Stimulated activated CD8-positive, alpha-beta memory T cell treated with anti-CD3 and anti-CD28 coated beads, Interleukin-12 subunit alpha, Interleukin-12 subunit beta, amount 100 ng/mL, for 24 hours (primary cell): ENCODE measurements at regions not wholly inside any gene's neighbourhood (a gene's known extent, or its start where the extent isn't known, plus 50 kb on each side); places are given as distances from the start of the nearest gene placed in this dataset.

Experiments used
- DNase-seq: peaks from one replicate; pipeline ENCODE4 v3.0.0-alpha.2; 2020; ENCODE audit errors: extremely low read depth

DNA sequence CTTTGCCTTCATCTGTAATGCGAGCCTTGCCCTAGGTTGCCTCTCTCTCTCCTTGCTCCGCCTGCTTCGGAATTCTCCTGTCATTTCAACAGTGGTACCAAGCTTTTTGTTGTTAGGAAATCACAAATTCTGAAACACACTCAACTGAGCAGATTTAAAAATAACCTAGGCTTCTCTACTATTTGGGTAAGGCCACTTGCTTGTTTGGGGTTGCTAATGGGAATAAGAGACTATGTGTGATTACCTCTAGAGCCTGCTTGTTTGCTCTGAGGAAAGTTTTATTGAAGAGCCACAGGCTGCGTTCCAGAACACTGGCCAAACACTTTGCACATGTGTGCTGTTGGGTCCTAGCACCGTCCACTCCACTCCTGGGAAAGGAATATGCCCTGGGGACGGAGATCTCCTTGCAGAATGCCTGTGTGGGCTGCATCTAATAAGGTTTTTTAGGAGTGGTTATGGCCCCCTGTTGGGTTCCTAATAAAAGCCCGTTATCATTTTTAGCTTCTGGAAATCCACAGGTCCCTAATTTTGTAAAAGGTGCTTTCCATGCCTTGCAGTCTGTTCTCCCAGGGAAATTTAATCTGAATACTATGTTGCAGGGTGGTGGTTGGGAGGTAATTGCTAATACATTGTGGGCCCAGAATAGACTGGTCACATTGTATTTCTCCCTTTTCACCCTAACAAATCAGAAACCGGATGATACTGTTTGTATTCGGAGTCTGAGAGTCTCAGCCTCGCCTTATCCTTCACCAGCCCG lies 68.7 kb upstream of the KLF6 start:
- no peak for DNase-seq

DNA sequence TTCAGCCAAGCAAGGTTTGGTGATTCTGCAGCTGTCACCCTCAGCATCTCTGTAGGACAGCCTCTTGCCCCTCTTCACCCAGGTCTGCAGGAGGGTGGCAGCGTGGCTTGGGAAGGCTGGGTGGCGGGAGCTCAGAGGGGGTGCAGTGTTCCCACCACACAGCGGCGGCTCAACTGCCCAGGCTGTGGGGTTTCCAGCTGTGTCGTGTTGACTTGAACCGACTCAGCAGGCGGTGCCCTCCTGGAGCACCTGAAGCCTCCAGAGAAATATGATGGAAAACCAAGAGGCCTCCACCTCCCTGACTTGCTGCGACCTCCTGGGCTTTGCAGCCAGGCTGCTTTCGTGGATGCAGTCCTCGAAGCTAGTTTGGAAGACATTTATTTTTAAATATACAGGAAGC lies 68.0 kb upstream of the KLF6 start:
- DNase-seq = no peak

DNA sequence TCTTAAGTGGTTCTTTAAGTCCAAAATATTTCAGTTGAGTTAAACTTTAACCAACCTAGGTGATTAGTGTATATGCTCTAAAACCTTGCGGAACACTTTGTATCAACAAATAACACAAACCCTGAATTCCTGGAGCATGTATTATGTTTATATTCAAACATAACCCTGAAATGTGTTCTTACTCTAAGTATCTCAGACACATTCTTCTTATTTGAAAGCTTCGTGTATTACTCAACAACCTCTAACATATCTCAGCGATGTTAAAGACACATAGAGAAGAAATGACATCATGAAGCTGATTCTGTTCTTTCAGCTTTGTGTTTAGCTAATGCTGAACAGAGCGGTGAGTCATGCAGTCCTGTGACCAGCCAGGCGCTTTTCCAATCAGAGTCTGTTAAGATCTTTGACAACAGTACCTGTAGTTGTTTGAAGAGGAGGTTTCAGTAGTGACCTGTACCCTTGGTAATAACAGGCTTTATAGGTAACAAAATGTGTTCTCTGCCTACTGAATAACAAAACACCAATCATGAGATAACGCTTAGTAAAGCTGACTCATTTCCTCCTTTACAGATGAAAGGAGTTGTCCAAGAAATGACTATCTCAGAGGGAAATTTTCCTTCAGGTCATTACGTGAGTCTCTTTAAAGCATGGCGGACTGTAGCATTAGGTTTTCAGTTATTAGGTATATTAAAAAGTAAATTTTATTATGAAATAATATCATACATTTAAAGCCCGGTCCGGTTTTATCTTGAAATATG lies 67.3 kb upstream of the KLF6 start:
- peak; percentile 26 for DNase-seq

DNA sequence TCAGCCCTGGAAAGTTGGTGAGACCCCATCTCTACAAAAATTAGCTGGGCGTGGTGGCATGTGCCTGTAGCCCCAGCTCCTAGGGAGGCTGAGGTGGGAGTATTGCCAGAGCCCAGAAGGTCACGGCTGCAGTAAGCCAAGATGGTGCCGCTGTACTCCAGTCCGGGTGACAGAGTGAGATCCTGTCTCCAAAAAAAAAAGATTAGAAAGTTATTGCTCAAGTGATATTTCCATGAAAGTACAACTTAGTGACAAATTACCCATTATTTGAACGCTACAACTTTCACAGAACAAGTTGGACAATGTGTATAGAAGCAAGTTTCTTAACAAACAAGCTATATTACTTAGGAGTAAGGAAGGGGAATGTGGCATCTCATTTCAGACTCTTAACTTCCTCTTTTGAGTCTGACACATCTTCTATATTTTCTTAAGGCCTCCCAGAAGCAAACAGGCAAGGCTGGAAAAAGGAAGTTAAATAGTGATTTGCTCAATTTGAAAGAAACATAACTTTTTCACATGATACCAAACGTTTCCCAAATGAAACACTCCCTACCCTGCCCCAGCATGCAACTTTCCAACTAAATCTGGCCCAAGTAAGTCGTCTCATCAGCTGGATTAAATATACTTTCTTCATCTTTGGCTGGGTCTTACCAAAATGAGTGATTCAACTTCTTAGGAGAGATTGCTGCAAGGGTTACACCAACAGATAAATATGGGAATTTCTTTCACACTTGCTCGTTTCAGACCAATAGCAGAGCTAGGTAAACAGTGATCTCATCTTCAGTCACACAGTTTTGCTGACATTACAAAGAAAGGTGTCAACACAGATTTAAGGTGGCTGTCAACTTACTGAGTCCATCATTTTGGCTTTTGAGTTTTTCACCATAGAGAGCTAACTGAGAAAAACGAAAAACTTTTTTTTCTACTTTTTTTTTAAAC lies 66.3 kb upstream of the KLF6 start:
- no peak for DNase-seq

DNA sequence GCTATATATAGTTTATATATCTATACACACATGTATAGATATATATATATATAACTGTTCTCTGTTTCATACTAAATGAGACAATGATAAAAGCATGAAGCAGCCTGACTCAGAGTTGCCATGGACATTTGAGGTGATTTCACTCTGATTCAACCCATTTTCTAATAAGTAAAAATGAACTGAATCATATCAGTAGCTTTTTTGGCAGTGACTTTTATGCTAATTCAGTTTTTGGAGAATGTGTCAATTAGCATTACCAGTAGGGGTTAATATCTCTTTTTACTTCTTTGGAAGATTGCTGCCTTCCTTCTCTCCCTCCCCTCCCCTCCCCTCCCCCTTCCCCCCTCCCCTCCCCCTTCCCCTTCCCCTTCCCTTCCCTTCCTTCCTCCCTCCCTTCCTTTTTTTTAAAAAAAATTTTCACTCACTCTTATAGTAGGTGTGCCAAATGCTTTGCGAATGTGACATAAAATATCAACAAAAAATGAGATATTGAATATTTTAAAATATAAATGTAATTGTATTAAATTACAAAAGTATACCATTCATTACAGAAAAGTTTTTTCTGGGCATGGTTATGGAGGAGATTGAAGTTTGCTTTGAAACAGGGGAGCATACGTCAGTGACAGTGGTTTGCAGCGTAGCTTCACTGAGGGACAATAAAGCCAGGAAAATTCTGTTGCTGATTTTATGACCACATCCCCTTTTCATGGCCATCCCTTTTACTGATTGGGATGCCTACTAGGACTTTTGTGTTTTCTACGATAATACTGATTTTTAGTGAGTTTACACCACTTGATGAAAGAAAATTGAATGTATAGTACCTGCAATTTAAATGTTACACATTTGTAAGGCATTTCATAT lies 64.0 kb upstream of the KLF6 start:
- DNase-seq = no peak

DNA sequence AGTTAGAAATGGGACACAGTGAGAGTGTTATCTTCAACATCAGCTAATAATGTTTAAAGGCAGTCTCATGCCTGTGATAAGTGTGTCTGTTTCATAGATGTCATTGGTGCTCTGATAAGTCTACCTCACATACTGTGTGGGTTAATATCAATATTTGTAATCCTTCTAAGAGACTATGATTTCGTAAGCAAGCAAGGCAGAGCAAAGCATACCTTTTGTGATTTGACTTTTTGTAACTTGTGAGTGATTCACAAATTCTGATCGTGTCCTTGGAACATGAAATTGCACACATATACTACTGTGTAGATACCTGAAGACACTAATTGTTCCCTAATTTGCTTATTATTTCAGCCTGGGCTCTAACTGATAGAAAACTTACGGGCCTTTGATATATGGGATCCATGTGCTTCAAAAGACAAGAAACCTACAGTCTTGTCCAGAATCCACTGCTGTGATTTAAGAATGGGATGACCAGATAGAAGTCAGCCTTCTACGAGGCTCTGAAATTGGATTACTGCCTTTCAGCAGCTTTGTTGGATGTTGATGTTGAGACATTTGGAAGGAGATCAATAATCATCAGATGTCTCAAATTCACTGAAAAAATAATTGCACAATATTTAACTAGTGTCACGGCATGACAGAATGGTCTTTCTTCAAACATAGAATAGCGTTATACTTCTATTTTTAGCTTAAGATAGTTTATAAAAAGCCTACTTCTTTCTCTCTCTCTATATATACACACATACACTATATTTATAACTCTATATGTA lies 63.2 kb upstream of the KLF6 start:
- no peak for DNase-seq

DNA sequence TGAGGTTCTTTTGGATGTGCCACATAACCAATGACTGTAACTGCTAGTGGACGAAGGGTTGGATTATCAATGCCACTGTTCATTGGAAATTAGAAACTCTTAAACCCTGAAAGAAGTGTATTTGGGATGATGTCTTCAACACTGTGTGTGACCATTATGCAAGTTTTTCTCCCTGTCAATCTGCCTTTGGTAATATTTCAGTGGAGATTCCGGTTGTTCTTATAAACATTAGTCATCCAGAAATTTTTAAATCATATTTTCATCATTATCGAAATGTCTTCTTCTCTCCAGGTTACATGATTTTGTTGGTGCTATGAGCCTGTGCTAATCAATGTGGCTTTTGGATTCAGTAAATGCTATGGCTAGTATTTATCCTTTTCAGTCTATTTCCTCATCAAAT lies 61.7 kb upstream of the KLF6 start:
- no peak for DNase-seq

DNA sequence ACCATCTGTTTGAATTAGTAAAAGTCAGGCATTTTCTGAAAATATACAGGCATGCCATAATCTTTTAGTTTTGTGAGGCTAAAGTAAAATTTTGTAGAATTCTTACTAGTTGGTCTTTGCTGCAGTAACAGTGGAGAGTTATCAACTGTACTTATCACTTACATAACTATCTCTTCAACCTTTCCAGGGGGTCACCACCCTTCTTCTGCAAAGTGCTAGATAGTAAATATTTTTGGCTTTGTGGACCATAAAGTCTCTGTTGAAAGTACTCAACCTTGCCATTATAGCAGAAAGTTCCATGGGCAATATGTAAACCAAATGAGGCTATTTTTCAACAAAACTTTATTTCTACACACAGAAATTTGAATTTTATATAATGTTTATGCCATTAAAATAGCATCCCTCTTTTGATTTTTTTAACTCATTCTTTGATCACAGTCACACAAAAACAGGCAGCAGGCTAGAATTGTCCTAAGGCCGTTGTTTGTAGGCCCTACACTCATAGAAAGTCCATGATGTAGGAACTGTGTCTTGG lies 59.5 kb upstream of the KLF6 start:
- DNase-seq = no peak

DNA sequence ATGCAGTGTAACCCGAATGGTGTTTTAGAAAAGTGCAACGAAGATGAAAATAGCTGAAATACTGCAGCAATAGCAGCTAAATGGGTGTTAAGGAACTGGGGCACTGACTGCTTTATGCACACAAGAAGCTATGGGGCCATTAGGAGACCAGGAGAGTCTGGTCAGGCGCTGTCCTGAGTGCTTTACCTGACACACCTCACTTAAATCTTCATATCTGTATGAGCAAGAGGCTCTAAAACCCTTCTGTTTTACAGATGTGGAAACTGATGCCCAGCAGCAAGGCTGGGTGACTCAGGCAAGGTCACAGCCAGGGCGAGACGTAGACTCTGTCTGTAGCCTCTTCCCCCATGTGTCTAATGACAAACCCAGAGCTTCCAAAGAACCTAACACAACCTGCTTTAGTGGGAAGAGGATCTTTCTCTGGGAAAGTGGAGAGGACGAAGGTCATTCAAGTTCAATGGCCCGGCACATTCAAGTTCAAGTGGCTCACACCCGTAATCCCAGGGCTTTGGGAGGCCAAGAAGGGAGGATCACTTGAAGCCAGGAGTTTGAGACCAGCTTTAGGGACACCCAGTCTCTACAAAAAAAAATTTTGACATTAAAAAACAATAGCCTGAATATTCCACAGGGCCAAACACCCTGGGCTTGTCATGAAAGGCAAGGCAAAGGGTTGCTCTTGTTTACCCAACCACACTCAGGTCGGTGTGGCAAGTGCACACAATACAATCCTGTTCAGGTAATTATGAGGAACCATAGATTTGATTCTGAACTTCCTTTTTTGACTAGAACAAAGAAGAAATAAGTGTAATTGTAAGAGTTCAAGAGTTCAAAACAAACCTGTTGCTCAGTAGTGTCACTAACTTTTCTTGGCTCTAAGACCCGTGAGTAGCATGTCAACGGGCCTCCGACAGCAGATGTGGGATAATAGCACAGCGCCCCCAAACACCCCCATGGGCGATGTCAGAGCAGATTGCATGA lies 53.7 kb upstream of the KLF6 start:
- DNase-seq = no peak

DNA sequence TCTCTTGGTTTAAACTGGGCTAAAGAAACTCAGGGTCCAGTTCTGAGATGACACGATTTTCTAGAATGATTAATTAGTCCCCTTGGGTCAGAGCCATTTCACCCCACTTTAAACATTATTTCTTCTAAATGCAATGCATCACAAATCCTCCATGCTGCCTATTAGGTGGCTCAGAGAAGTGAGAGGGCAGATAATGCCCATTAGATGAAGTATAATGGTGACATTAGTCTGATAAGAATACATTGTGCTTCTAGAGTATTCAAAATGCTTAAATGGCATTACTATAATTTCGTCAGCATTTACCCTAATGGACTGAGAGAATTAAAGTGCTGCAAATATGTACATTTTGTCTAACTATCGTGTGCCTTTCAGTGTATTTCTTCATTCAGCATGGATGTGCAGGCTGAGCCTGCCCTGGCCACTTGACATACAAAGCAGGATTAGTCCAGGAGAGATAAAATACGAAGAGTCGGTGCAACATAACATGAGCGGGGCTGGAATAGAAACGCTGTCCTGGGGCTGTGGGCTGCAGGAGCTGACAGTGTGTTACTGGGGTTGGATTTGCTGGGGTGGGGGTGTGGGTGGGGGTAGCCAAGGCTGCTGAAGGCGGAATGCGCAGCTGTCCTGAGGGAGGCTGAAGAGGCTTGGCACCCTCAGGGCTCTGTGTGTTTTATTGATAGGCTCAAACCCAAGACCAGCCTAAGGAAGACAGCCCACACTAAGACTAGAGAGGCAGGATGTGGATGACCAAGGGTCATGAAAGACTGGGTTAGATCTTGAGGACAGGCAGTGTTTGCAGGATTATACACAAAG lies 52.8 kb upstream of the KLF6 start:
- no peak for DNase-seq

DNA sequence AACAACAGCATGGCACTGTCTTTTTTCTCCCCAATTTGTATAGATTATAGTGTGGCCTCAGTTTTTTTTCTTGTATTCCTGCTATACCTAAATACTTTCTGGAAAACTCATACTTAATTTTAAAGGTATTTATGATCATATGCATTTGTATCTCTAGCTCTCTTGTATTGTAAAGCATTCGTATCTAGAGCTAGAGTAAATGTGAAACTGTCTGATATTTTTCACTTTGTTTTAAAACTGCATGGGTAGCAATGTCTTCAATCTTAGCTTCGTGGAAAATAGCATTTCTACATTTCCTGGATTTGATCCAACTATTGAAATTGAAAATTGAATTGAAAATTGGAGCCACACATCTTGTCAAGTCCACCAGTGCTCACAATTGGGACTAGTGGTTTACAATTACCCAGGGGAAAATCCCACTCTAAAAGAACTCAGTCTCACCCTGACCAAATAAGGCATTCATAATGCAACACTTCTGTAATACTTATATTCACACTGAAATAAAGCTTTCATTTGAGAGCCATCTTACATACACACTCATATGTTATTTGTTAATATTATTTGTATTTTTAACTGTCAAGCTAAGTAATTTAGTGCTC lies 51.3 kb upstream of the KLF6 start:
- no peak for DNase-seq

DNA sequence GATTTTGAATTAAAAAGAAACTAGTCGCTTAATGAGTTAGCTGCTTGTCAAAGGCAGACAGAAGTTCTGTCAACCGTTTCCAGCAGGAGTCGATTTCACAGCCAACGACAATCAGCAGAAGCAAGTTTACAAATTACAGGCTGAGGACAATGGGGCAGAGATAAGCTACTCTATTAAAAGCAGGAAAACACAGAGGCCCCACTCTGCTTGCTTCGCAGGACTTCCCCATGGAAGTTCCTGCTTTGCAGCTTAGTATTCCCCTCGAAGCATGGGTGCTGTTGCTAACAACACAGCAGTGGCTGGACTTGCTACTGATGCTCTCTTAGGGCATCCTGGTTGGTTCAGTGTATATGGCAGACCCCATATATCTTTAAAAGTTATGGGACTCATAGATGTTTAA lies 50.8 kb upstream of the KLF6 start:
- no peak for DNase-seq

DNA sequence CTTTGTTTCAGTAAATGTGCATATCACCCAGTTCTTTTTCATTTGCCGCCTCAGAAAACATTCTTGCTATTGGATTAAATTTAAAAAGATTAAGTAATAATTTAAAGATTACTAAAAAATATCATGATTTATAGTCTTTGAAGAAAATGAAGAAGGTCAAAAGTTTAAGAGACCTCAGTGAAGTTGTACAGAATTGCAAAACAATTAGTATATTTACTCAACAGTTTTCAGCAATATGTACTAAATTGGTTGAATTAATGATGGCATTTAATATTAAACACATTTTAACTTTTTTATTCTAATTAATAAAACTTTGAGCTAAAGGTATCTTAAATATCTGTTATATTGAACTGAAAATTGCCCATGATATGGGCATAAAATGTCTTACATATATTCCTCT lies 49.9 kb upstream of the KLF6 start:
- DNase-seq = no peak
